Type B pancreatic cell (in vitro differentiated cells): ENCODE measurements at regions not wholly inside any gene's neighbourhood (a gene's known extent, or its start where the extent isn't known, plus 50 kb on each side); places are given as distances from the start of the nearest gene placed in this dataset.
"Not testable (repeated sequence)": the region's sequence is repeated elsewhere in the genome, so short reads cannot be mapped to it uniquely, and the experiment has no call there.

Experiments used
- DNase-seq: peaks from one replicate; pipeline ENCODE4 v3.0.0; 2021; ENCODE audit warnings: mixed read lengths; ENCODE audit not compliant: unreplicated experiment; ENCODE audit errors: extremely low spot score
- H3K27ac Mint-ChIP-seq: 2 replicates; pipeline ENCODE4 v1.8.0; 2021; ENCODE audit warnings: mild to moderate bottlenecking, mixed read lengths
- H3K27me3 Mint-ChIP-seq: 2 replicates; pipeline ENCODE4 v1.8.0; 2021; ENCODE audit warnings: mixed read lengths
- H3K36me3 Mint-ChIP-seq: 2 replicates; pipeline ENCODE4 v1.8.0; 2021; ENCODE audit warnings: mixed read lengths
- H3K4me1 Mint-ChIP-seq: one replicate; pipeline ENCODE4 v1.8.0; 2021; ENCODE audit warnings: mixed read lengths; ENCODE audit not compliant: unreplicated experiment
- H3K4me3 Mint-ChIP-seq: 2 replicates; pipeline ENCODE4 v1.8.0; 2021; ENCODE audit warnings: mild to moderate bottlenecking, mixed read lengths
- H3K9me3 Mint-ChIP-seq: 2 replicates; pipeline ENCODE4 v1.8.0; 2021; ENCODE audit warnings: mixed read lengths
- CTCF ChIP-seq: fragments of 200-600 bp; sonication (generic); conservative IDR thresholded peaks from 2 replicates; pipeline ENCODE4 v1.5.0; 2021; ENCODE audit warnings: antibody characterized with exemption, mild to moderate bottlenecking

GRCh38 chr15:54789376-54789775 is 407.4 kb downstream of the RSL24D1 start:
- DNase-seq = no peak
- Mint-ChIP-seq H3K27ac (no peak overlapping the region), H3K4me3 (no peak overlapping the region), H3K9me3 (no peaks in the 10 kb centered on the region), H3K27me3 (no peaks in the 10 kb centered on the region), H3K4me1 (no peaks in the 10 kb centered on the region), H3K36me3 (no peaks in the 10 kb centered on the region)
- TF ChIP-seq CTCF = no peak

- not testable (repeated sequence) for H3K36me3 Mint-ChIP-seq, DNase-seq, H3K27me3 Mint-ChIP-seq, H3K4me3 Mint-ChIP-seq, H3K27ac Mint-ChIP-seq, H3K4me1 Mint-ChIP-seq, H3K9me3 Mint-ChIP-seq
These were observed 415.5 kb downstream of the RSL24D1 start for GRCh38 chr15:54781220-54781619.

- H3K27me3 Mint-ChIP-seq = no peaks in the 10 kb centered on the region
- no peaks in the 10 kb centered on the region for H3K36me3 Mint-ChIP-seq
- no peak overlapping the region for H3K27ac Mint-ChIP-seq
- TF ChIP-seq CTCF = no peak
- no peaks in the 10 kb centered on the region for H3K9me3 Mint-ChIP-seq
- no peak for DNase-seq
- H3K4me1 Mint-ChIP-seq = no peaks in the 10 kb centered on the region
- no peak overlapping the region for H3K4me3 Mint-ChIP-seq
These were observed 417.5 kb downstream of the RSL24D1 start for GRCh38 chr15:54779271-54779670.

- H3K4me3 Mint-ChIP-seq = no peak overlapping the region
- no peaks in the 10 kb centered on the region for H3K27me3 Mint-ChIP-seq
- no peak overlapping the region for H3K27ac Mint-ChIP-seq
- H3K9me3 Mint-ChIP-seq = no peaks in the 10 kb centered on the region
- TF ChIP-seq CTCF = no peak
- no peaks in the 10 kb centered on the region for H3K4me1 Mint-ChIP-seq
- no peak for DNase-seq
- H3K36me3 Mint-ChIP-seq = no peaks in the 10 kb centered on the region
These were observed 420.3 kb downstream of the RSL24D1 start for GRCh38 chr15:54776410-54776809.

- H3K27me3 Mint-ChIP-seq = no peaks in the 10 kb centered on the region
- no peak overlapping the region for H3K4me3 Mint-ChIP-seq
- no peak overlapping the region for H3K27ac Mint-ChIP-seq
- H3K4me1 Mint-ChIP-seq = no peaks in the 10 kb centered on the region
- no peak for TF ChIP-seq CTCF
- DNase-seq = no peak
- no peaks in the 10 kb centered on the region for H3K36me3 Mint-ChIP-seq
- peaks cover 4% of the 10 kb centered on the region for H3K9me3 Mint-ChIP-seq
These were observed 424.1 kb downstream of the RSL24D1 start for GRCh38 chr15:54772663-54773062.

- not testable (repeated sequence) for H3K4me1 Mint-ChIP-seq, H3K4me3 Mint-ChIP-seq, H3K27ac Mint-ChIP-seq, H3K27me3 Mint-ChIP-seq, H3K9me3 Mint-ChIP-seq, DNase-seq, H3K36me3 Mint-ChIP-seq
These were observed 447.3 kb downstream of the RSL24D1 start for GRCh38 chr15:54749461-54749860.

GRCh38 chr15:54722342-54722986 is 474.3 kb downstream of the RSL24D1 start:
- no peaks in the 10 kb centered on the region for H3K36me3 Mint-ChIP-seq
- no peaks in the 10 kb centered on the region for H3K4me1 Mint-ChIP-seq
- no peak overlapping the region for H3K27ac Mint-ChIP-seq
- no peak overlapping the region for H3K4me3 Mint-ChIP-seq
- peaks cover 10% of the 10 kb centered on the region for H3K9me3 Mint-ChIP-seq
- DNase-seq = no peak
- TF ChIP-seq CTCF = no peak
- no peaks in the 10 kb centered on the region for H3K27me3 Mint-ChIP-seq
